HG02571 (cell line): ENCODE measurements at regions not wholly inside any gene's neighbourhood (a gene's known extent, or its start where the extent isn't known, plus 50 kb on each side); places are given as distances from the start of the nearest gene placed in this dataset.
"Not testable (repeated sequence)": the region's sequence is repeated elsewhere in the genome, so short reads cannot be mapped to it uniquely, and the experiment has no call there.

Experiments used
- ATAC-seq: cut with Tn5 transposase; IDR thresholded peaks from one replicate; pipeline ENCODE4 v1.9.1; 2021; ENCODE audit warnings: mild to moderate bottlenecking, moderate library complexity; ENCODE audit not compliant: unreplicated experiment

DNA sequence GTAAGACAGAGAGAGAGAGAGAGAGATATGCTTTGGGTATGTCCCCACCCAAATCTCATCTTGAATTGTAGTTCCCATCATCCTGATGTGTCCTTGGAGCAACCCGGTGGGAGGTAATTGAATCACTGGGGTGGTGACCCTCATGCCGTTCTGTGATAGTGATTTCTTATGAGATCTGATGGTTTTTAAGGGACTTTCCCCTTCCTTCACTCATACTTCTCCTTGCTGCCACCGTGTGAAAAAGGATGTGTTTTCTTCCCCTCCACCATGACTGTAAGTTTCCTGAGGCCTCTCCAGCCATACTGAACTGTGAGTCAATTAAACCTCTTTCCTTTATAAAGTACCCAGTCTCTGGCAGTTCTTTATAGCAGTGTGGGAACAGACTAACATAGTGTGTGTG lies 60.3 kb downstream of the EOMES start:
- no peak for ATAC-seq

DNA sequence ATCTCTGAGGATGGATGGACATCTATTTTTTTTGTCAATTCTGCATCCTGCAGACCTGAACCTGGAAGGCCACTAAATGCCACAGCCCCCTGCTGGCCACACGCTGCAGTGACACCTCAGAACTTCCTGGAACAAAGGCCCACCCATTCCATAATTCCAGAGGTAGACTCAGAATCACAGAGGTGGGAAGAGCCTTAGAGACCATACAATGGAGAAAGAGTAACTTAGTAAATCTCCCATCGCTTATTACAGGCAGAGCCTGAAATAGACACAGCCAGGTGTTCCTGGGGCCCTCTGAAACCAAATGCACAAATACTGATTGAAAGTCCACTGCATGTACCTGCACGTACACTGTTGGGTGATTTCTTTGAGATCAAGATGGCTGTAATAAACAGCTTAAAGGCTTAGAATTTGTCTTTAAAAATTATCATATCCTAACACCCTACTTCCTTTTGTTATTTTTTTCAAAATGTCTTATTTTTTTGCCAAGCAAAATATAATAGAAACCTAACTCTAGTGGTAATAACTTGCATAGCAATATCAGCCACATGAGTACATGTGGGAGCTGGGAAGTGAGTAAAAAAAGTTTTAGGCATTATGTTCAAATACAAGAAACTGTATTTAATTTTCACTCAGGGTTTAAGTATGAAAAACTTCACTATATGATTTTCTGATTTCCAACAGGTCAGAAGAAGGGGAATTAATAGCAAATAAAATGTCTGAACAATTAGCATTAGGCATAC lies 62.7 kb downstream of the EOMES start:
- ATAC-seq: peak; percentile 74

DNA sequence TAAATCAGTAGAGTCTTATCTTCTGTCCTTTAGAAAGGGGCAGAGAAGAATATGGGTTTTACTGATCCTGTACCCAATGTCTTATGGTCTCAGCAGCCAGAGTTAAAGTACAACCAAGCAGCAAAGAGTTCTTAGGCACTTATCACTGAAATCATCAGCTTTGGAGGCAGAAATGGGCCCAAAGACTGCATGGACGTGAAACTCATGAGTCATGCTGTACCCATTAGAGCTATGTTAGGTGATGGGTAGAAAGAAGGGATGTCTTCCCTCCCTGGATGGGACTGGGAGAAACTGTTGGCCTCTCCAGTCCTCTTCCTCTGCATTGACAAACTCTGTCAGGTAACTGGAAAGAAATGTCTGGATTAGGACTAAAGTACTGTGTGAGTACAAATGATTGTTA lies 63.4 kb downstream of the EOMES start:
- ATAC-seq: no peak

DNA sequence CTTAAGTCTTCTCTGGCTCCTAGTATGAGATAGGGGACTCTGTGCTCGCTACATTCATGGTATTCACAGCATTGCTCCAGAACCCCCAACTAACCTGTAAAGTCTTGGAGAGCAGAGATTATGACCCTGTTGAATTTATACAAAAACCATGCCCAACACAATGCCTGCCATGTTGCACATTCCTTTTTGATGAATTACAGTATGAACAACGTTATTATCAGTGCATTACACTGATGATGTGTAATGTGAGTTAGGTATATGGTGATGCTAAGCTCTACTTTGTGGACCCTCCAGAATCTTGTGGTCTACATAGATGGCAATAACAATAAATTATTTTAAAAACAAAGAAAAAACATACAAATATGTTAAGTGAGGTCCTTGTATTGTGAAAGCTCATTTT lies 64.3 kb downstream of the EOMES start:
- ATAC-seq: no peak

DNA sequence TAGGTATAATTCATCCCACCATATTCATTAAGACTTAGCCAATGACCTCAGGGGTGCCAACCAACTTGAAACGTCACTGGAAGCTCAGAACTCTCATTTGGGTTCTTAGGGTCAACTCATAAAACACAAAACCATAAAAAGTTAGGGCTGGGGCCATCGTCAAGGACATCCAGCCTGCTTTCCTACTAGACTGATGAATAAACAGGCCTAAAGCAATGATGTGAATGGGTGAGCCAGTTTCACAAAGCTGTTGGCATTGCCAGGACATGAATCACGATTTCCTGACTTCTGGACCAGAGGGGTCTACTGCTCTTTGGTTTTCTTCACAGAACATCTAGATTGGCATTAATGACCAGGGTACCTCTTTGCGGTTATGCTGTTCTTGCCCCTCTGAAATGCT lies 64.7 kb downstream of the EOMES start:
- no peak for ATAC-seq

DNA sequence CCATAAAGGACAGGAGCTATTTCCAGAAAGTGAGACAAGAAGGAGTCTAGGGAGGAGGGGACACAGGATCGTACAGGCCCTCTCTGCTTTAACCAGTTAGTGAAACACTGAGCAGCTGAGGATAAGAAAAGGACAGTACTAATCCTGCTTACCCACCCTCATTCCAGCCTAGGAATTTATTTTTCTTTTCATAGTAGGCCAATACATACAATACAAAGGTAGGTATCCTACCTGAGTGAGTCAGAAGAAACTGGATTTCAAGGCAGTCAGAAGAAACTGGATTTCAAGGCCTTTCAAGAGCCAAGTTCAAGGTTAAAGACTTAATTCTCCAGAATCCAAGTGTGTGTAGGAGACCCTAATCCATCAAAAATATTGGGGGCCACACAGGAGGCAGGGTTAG lies 65.3 kb downstream of the EOMES start:
- ATAC-seq: no peak

DNA sequence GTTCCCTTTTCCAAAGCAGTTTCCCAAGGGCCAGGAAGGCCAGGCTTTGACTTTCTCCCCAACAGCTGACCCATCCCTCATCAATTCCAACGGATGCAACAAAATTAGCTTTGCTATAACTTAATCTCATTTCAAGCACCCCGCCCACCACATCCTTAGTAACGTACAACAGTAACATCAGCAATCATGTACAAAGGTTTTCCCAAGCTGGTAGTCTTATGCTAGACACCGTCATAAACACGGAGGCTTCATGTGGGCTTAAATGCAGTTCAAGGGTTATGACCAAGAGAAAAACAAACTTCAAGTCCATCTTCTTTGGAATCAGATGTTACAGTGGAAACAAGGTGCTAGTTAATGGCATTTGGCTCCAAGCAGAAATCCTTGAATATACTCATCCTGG lies 66.6 kb downstream of the EOMES start:
- no peak for ATAC-seq

DNA sequence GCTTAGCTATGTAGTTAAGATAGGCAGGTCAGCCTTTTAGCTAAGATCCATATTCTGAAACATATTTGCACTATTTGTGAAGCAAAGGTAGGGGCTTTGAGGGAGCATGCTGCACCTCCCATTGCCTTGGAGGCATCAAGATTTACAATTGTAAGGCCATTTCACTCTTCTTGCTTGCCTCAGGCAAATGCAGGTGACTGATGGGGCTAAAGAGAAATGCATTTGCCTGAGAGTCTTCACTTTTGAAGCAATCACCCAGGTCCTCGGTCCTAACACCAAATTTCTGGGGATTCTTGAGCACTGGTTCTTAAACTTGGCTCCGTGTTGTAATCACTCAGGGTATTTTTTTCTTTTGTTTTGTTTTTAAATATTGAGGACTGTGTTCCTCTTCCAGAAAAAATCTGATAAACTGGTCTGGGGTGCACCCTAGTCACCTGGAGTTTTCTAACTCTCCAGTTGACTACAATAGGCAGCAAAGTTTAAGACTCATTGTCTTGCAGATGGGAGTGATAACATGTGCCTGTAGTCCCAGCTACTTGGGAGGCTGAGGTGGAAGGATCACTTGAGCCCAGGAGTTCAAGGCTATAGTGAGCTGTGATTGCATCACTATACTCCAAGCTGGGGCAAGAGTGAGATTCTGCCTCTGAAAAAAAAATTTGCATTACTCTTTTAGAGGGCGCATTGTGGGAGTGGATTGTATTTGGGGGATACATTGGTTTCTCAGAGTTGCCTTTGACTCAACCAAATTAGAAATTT lies 68.1 kb downstream of the EOMES start:
- no peak for ATAC-seq

DNA sequence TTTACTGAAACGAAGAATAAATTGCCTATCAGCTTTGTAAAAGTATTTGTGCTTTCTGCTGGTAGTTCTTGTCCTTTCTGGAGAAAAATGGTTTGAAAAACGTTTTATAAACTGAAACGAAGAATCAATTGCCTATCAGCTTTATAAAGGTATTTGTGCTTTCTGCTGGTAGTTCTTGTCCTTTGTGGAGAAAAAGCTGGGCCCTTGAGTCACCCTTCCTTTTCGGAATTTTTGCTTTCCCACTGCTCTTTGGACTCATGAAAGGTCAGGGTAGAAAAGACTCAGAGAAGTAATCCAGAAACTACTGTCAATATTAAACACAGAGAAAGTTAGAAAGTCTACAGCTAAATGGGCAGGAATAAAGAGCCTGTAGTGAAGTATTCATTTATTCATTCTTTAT lies 72.8 kb downstream of the EOMES start:
- ATAC-seq: no peak

DNA sequence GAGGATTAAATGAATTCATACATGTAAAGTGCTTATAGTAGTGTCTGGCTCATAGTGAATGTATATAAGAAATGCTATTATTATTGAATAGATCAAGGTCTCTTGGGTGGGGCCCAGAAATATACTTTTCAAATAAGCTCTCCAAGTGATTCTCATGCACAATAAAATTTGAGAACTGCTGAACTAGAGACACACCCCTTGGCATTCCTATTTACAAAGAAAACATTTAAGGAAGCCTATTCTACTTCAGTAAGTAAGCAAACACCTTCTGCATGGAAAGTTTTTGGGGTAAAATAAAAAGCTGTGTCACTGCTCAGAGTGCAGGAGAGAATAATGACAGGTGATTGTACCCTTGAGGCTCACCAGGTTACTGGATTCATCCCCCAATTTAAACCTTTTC lies 75.2 kb downstream of the EOMES start:
- no peak for ATAC-seq

DNA sequence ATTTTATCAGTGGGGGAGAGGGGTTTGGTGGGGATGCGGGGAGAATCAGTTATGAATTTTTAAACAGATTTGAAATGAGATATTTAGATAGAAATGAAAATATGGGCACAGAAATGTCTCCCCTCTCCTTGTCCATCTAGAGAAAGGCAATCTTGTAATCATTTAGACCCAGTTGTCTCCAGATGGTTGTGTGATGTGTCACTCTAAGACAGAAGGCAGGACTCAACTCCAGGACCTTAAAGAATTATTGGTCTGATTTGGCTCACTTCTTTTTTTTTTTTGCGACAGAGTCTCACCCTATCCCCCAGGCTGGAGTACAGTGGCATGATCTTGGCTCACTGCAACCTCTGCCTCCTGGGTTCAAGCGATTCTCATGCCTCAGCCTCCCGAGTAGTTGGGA lies 77.2 kb downstream of the EOMES start:
- no peak for ATAC-seq

DNA sequence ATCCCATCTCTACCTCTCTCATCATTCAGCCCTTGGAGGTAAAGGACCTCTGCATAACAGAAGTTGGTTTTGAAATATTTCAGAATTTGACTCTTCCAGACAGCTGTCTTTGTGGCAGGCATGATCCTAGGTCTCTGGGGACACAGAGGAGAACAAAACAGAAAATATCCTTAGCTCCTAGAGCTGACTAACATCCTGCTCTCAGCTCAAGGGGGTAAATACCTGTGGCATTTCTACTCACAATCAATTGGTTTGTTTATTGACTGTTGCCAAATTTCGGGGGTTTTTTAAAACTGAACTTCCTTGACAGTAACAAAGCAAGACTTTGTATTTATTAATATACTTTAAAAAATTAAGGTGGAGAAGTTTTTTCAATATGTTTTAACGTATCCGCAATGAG lies 78.8 kb downstream of the EOMES start:
- no peak for ATAC-seq

DNA sequence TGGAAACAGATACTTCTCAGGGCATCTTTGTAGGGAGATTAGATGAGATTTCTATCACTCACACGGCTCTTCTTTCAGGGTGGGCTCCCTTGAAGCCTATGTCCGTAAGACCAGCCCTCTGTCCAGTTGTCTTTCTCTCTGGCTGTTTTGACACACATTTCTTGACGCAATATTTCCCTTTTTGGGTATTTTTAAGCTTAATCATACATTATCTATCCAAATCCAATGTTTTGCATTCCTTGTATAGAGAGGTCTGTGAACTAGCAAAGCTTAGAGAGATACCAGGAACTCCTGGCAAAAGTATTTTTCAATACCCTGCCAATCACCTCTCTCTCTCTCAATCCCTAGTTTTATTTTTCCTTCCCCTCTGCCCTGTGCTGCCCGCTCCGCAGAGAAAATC lies 79.3 kb downstream of the EOMES start:
- no peak for ATAC-seq

DNA sequence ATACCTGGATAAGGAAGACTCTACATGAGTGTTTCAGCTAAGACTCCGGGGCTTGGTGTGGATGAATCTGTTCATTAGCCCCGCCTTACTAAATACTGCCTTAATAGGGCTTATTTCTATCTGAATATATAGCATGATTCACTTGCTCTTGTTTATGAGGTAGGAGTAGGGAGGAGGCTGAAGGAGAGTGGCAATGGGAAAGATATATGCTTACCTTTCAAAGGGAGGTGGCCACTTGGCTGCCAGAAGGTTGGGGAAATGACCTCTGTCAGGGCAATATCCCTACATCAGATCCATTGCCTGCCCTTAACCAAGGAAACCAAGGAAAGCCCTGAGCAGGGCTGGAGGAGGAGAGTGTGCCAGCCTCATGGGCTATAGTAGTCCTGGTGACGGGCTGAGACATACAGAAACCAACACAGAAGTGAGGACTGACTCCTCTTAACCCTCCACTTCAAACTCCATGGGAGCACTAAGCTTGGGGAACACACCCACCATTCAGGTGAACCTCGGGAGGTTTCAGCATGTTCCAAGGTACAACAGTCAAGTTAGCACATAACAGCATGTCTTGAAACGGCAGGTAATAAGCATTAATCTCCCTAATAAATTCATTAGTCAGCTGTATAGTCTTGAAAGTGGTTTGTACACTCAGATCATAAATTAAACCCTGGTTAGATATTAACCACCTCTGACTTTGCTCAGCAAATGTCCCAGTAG lies 80.1 kb downstream of the EOMES start:
- ATAC-seq: no peak

DNA sequence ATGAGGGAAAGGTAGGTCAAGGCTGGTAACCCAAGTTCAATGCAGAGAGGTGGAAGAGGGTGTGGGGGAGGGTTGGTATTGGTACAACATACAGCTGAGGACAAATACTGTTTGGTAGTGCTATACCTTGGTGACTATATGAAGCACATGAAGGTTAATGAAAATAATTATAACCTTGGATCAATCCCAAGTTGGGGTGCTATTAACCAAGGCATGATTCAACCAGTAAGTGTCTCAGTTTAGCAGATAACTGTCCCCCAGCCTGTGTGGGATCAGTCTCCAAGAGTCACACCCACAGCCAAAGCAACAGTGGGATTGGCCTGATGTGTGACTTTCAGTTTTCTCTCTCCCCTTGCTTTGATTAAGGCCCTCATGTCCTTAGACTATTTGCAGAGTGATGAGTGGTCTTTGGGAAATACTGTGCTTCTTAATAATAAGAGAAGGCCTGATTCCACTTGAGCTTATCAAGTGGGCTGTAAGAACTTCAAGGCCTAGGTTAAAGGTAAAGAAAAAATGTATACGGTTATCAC lies 80.8 kb downstream of the EOMES start:
- no peak for ATAC-seq

DNA sequence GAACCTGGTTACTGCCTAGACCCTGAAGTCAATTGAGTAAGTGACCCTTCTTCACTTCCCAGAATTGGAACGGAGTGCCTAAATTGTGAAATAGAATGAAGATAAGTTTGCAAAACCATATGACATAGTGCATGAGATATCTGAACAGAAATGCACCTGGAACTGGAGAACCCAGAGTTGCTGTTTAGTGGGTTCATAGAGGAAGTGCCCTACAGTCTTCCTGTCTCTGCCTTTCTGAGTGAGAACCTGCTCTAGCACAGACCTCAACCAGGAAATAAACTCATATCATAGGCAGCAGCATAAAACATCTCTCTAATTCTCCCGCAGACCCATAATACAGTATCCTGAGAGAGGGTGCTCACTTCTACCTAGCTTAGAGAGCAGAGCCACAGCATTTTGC lies 82.9 kb downstream of the EOMES start:
- ATAC-seq: no peak

DNA sequence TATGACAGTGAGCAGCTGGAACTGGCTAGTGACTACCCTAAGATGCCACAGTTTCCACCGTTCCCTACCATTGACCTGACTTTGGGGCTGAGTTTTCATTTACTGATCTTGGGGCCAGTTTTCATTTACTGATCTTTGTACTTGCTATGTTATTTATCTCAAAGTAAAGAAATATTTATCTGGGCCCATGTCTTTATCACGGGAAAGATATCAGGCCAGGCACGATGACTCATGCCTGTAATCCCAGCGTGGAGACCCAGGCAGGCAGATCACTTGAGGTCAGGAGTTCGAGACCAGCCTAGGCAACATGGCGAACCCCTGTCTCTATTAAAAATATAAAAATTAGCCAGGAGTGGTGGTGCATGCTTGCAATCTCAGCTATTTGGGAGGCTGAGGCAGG lies 83.5 kb downstream of the EOMES start:
- no peak for ATAC-seq

DNA sequence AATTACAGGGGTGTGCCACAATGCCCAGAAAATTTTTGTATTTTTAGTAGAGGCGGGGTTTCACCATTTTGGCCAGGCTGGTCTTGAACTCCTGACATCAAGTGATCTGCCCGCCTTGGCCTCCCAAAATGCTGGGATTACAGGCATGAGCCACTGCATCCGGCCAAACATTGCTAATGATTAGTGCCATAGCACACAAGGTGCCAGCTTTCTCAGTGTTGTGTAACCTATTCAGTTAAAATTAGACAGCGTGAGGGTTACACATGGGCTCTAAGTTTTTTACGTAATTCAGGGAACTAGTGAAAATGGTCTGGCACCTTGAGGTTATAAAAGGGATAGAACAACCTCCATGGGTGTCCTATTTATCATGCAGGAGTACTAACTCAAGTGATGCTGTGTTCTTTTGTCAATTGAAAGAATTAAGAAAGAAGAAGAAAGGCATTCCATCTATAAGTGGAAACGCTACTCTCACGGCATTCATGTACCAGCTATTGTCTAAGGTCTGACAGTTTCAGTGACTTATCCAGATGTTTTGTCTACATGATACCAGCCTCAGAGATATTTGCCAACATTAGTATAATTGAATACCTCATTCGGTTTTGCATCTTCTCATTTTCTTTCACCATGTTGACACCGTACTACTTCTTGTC lies 84.7 kb downstream of the EOMES start:
- no peak for ATAC-seq

DNA sequence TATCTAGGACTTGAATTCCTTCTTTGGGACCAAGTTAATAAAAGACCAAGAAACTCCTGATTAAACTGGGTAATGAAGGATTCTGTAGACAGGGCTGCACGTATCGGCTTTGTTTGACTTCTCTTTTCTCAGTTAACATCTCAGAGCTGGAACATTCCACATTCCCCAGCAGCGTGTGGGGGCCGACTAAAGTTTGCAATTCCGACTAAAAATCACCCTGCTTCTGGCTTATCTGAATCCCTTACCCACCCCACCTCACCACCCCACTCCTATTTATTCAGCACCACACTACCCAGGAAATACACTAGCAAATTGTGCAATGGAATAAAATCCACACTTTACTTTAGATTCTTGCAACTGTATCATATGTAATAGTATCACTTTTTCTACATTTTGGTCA lies 87.1 kb downstream of the EOMES start:
- ATAC-seq: not testable (repeated sequence)

DNA sequence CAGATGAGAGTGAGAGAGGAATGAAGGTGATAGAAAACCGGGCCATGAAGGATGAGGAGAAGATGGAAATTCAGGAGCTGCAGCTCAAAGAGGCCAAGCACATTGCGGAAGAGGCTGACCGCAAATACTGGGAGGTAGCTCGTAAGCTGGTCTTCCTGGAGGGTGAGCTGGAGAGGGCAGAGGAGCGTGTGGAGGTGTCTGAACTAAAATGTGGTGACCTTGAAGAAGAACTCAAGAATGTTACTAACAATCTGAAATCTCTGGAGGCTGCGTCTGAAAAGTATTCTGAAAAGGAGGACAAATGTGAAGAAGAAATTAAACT lies 88.9 kb downstream of the EOMES start:
- peak; percentile 35 for ATAC-seq

DNA sequence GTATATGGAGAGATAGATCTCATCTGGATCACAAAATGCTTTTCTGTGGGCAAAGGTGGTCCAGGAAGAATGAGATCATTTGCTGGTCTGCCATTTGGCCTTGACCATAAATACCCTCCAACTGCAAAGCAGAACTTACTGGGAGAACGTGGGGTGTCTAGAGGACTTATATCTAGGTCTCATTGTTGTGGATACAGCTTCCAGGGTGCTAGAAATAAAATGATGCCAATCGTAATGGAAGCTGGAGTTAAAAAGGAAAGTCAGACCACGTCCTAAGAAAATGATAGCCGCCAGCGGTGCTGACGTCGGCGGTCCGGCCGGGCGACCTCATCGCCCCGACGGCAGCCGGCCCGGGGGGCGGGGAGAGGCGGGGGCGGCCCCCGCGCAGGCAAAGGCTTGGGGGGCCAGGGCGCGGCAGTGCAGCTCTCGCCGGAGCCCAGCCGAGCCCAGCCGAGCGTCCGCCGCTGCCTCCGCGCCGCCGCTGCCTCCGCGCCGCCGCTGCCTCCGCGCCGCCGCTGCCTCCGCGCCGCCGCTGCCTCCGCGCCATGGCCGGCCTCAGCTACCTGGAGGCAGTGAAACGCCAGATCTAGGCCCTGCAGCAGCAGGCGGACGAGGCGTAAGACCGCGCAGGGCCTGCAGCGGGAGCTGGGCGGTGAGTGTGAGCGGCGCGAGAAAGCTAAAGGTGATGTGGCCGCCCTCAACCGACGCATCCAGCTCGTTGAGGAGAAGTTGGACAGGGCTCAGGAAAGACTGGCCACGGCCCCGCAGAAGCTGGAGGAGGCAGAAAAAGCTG lies 89.5 kb downstream of the EOMES start:
- ATAC-seq: peak; percentile 78
